GM18858 (cell line): ENCODE measurements at regions not wholly inside any gene's neighbourhood (a gene's known extent, or its start where the extent isn't known, plus 50 kb on each side); places are given as distances from the start of the nearest gene placed in this dataset.

ENCODE experiments used
- ATAC-seq: cut with Tn5 transposase; IDR thresholded peaks from one replicate; pipeline ENCODE4 v1.9.1; 2021; ENCODE audit not compliant: unreplicated experiment

- ATAC-seq: no peak
Observed at GRCh38 chr21:20551939-20552338, 446.3 kb upstream of the NCAM2 start.

DNA sequence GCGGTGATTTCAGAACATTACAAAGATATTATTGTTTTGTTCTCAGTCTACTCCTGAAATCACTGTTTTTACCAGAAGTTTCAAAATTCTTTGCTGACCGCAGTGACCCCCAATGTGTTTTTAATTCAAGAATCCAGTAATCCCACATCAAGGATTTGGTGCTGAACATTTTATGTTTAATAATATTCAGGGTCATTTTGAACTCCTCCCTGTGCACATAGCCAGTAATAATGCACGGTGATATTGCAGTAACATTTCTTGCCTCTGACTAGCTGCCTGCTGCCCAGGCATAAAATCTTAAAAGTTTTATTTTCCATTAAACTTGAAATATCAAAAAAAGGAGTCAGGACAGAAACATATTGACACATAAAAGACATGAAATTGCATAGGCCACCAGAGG lies 443.4 kb upstream of the NCAM2 start:
- no peak for ATAC-seq

- ATAC-seq: no peak
Observed at GRCh38 chr21:20570824-20571232, 427.4 kb upstream of the NCAM2 start.

- ATAC-seq: no peak
Observed at GRCh38 chr21:20572582-20572981, 425.6 kb upstream of the NCAM2 start.

DNA sequence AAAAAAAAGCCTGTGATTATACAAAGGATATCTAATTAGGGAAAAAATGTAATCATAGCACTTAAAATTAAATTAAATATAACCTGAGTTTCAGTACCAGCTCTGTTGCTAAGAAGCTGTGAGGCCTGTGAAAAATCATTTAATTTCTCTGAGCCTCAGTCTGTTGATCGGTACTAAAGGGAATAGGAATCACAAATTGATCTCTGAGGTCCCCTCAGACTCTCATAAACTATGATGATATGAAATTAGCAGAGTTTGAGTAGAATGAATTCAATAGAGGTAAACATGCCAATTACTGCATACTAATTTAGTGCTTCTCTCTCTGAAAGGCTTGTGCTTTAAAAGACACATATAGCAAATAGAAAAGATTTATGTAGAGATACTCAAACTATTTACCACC lies 416.8 kb upstream of the NCAM2 start:
- no peak for ATAC-seq

GRCh38 chr21:20591284-20591683 lies 406.9 kb upstream of the NCAM2 start:
- no peak for ATAC-seq

DNA sequence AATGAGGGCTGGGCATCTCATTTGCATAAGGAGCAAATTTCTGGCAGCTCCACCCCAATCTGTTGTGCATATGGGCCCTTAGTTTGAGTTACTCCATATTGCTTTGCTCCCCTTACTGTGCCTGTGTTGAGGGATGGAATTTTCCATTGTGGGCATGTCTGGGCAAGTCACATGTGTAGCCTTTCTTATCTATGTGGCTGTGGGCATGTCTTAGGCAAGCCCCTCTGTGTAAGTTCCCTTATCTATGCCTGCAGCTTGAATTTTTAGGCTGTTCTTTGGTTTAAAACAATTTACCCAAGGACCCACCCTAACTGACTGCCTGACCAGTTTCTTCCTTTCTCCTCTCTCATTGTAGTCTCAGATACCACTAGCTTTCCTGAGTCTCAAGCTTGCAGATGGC lies 405.7 kb upstream of the NCAM2 start:
- ATAC-seq: no peak

DNA sequence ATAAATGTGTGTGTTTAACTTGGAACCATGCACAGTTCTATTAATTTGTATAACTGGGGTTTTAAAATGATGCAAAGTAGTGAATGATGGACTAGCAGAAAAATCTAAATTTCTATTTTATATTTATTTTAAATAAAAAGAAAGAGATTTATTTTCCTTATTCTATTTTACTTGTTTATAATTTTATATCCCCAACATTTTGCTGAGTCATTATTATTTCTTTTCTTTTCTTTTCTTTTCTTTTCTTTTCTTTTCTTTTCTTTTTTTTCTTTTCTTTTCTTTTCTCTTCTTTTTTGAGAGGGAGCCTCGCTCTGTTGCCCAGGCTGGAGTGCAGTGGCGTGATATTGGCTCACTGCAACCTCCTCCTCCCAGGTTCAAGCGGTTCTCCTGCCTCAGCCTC lies 395.0 kb upstream of the NCAM2 start:
- ATAC-seq: no peak

- ATAC-seq: no peak
Observed at GRCh38 chr21:20611008-20611407, 387.2 kb upstream of the NCAM2 start.

DNA sequence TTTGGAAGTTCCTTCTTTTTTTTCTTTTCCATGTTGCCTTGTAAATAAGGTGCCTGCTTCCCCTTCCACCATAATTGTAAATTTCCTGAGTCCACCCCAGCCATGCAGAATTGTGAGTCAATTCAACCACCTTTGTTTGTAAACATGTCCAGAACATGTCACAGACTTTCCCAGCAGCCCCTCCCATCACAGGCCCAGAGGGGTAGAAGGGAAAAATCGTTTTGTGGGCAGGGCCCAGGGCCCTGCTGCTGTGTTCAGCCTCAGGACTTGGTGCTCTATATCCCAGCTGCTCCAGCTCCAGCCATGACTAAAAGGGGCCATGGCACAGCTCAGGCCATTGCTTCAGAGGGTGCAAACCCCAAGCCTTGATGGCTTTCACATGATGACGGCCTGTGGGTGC lies 384.6 kb upstream of the NCAM2 start:
- ATAC-seq: no peak

DNA sequence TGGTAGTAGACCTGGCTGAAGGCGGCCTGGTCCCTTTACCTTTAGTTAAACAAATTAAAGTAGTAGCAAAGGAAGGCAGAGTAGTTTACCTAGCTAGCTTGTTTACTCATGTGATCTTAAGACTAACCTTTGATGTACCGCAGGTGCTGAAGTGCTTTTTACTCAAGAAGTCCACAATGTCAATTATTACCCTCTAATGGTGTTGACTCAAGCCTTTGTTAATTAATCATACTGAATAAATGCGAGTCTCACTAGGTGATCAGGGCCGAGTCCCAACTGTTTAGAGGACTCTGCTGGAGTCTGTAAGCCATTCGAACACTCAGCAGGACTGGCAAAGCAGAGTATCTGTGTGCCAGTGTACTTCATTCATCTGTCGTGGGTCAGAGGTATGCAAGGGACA lies 381.1 kb upstream of the NCAM2 start:
- no peak for ATAC-seq

DNA sequence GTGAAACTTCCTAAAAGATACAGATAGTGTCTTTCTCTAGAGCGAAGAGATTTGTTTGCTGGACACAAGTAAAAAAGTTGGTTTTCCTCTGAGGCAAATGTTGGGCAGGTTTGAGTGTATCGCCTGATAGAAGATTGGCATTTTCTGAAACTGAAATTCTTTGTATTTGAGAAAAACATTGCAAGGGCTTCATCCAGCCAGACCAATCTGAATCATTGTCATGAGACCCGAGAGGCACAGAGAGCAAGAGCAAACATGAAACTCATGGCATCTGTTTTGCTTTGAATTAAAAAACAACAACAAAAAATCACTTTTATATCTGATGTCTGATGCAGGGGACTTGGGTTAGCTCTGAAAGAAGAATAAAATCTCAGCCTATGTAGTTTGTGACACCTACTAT lies 379.3 kb upstream of the NCAM2 start:
- no peak for ATAC-seq

GRCh38 chr21:20627594-20627993 lies 370.6 kb upstream of the NCAM2 start:
- ATAC-seq: no peak

- no peak for ATAC-seq
Observed at GRCh38 chr21:20631633-20632032, 366.6 kb upstream of the NCAM2 start.

DNA sequence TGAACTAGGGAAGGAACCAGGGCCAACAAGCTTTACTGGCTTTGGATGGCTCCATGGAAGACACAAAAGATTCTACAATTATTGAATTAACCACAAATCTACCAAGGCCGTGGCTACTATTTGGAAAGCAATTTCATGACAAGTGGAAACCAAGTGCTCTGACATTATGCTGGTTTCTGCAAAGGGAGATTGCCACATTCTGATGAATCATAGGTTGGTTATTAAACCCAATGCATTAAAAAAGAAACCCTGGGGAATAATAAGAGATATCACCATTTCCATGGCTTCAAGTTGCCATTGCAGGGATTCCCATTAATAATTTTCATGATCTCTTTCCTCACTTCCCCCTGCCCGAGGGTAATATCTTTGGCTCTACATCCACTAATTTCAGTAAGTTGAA lies 359.2 kb upstream of the NCAM2 start:
- ATAC-seq: no peak

DNA sequence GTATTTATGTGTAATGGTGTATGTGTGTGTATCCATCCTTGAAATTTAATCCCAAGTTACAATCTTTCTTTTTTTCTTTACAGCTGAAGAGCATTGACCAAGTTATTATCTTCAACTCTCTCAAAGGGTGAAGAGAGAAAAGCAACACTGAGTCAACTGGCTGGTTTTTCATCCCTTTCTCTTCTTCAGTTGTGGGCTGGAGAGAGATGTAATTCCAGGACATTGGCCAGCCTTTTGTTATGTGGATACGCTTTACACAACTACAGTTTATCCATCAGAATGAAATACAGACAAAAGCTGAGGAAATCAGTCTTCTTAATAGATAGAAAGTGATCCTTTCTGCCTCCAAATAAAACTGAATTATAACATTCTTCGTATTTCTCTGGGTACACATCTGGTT lies 357.0 kb upstream of the NCAM2 start:
- ATAC-seq: no peak

GRCh38 chr21:20642681-20643080 lies 355.5 kb upstream of the NCAM2 start:
- ATAC-seq: no peak

GRCh38 chr21:20644552-20644951 lies 353.7 kb upstream of the NCAM2 start:
- no peak for ATAC-seq

DNA sequence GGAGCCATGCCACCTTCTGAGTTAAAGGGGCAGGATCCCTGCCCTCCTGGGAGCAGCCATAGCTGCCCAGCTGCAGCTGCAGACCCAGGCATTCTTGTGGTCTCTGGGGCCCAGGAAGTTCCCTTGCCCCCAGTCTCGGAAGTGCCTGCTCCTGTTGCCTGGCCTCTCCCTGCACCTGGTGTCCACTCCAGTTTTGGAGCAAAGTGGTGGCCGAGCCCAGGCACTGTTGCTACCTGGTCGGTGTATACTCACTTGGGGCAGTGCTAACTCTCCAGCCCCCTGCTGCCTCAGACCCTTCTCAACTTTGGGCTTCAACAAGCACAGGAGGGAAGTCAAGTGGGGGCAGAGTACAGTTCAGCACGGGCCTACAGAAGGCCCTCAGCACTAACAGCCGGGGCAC lies 352.9 kb upstream of the NCAM2 start:
- no peak for ATAC-seq

DNA sequence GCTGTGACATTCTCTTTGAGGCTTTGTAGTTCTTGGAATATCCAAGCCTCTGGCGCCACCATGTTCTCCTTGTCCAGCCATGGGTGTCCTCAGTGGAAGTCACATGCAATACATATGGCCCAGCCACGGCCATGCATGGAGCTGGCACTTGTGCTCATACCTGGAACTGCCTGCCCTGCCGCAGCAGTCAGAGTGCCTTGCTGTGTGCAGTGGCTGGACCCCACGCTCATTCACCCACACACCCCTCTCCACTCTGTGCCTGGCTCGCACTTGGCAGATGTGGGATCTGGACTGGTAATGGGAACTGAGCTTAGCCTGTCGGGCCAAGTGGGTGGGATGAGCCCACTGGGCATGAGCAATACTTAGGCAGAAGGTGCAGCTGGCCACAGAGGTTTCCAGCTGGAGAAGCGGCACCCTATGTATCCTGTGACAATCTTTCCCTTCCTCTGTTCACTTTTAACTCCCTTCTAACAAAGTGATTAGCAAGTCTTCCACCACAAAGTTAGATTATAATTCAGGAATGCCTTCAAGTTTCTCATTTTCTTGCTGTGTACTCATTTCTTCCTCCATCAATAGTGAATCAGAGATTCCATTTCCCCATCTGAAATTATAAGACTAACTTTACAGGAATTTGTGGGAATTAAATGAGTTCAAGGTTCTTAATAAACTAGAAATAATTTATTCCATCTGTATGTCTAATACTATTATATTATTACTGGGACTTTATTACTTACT lies 351.6 kb upstream of the NCAM2 start:
- ATAC-seq: no peak

DNA sequence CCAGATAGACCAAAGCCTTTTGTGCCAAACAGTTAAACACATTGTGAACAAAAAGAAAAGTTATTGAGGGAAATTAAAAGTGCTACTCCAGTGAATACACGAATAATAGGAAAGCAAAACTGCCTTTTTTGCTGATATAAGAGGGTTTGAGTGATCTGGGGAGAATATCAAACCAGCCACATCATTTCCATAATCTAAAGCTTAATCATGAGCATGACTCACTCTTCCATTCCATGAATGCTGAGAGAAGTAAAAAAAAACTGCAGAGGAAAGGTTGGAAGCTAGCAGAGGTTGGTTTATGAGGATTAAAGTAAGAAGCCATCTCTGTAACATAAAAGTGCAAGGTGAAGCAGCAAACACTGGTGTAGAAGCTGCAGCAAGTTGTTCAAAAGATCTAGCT lies 350.6 kb upstream of the NCAM2 start:
- no peak for ATAC-seq

GRCh38 chr21:20649231-20649630 lies 349.0 kb upstream of the NCAM2 start:
- ATAC-seq: no peak

- no peak for ATAC-seq
Observed at GRCh38 chr21:20652846-20653245, 345.4 kb upstream of the NCAM2 start.
